GM13977 (cell line): ENCODE measurements at regions not wholly inside any gene's neighbourhood (a gene's known extent, or its start where the extent isn't known, plus 50 kb on each side); places are given as distances from the start of the nearest gene placed in this dataset.
"Not testable (repeated sequence)": the region's sequence is repeated elsewhere in the genome, so short reads cannot be mapped to it uniquely, and the experiment has no call there.

Source experiments
- DNase-seq: peaks from one replicate; pipeline ENCODE4 v3.0.0; 2012; ENCODE audit warnings: low spot score
- in situ Hi-C: fragments of 300-500 bp; cut with MboI; formaldehyde crosslinking; loops from one replicate; pipeline ENCODE4 v1.12.0; 2022; ENCODE audit warnings: low sequenced_read_pairs, low pct_unique_long_range_greater_than_20kb, mixed read lengths, inconsistent platforms; ENCODE audit not compliant: unreplicated experiment
- TF ChIP-seq, protein P1 (sequence below): IDR thresholded peaks from 2 replicates; pipeline ENCODE4 v1.5.1; 2012; ENCODE audit warnings: mild to moderate bottlenecking, control low read depth; ENCODE audit not compliant: insufficient read depth; ENCODE audit errors: extremely low read depth, missing control alignments

DNA sequence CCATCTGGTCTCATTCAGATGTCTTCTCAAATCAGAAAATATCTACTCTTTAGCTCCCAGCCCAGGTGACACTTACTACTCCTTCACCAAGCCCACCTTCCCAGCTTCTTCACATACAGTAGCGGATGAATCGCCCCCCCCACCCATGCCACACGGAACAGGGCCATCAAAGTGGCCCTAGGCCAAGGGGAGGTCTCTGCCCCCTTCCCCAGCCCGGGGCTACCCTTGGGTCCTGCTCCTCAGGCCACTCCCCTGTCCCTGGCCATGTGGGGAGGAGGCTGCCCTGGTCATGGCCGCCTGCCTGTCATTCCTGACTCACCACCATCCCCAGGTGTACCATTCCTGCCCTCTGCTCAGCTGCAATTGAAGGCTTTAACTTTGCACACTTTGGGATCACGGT is 142.8 kb downstream of the NECTIN1 start:
- TF ChIP-seq, protein P1, sequence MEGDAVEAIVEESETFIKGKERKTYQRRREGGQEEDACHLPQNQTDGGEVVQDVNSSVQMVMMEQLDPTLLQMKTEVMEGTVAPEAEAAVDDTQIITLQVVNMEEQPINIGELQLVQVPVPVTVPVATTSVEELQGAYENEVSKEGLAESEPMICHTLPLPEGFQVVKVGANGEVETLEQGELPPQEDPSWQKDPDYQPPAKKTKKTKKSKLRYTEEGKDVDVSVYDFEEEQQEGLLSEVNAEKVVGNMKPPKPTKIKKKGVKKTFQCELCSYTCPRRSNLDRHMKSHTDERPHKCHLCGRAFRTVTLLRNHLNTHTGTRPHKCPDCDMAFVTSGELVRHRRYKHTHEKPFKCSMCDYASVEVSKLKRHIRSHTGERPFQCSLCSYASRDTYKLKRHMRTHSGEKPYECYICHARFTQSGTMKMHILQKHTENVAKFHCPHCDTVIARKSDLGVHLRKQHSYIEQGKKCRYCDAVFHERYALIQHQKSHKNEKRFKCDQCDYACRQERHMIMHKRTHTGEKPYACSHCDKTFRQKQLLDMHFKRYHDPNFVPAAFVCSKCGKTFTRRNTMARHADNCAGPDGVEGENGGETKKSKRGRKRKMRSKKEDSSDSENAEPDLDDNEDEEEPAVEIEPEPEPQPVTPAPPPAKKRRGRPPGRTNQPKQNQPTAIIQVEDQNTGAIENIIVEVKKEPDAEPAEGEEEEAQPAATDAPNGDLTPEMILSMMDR, result no peak
- DNase-seq, result no peak
- in situ Hi-C loops, result no loop called here

DNA sequence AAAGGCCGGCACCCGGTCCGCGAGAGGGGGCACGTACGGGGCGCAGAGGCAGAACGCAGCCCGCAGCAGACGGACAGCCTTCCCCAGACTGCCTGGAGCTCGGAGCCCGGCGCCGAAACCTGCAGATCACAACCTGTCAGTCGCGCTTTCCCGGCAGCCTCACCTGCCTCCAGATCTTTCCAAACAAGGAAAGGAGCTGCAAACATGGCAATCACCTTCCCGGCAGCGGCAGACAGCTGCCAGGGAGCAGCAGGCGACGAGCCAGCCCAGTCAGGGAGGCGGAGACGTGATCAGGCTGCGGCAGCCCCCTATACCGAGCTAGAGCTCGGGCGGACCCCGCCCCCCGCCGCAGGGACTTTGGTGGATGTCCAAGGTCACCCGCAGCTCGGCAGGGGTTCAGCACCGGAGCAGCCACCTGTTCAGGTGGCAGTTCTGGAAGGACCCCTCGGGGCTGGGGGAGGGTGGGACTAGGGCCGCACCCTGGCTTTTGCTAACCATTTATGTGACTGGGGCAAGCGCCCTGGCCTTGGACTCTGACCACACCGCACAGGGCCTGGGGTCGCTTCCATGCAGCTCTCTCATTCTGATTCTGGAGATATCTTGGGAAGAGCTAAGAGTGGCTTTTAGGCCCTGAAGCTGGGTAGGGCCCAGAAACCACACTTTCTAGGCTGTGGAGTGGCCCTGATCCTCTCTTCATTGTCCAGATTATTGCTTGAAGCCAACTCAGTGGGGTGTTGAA is 143.8 kb downstream of the NECTIN1 start:
- TF ChIP-seq, protein P1, result no peak
- in situ Hi-C loops, result no loop called here
- DNase-seq, result no peak

DNA sequence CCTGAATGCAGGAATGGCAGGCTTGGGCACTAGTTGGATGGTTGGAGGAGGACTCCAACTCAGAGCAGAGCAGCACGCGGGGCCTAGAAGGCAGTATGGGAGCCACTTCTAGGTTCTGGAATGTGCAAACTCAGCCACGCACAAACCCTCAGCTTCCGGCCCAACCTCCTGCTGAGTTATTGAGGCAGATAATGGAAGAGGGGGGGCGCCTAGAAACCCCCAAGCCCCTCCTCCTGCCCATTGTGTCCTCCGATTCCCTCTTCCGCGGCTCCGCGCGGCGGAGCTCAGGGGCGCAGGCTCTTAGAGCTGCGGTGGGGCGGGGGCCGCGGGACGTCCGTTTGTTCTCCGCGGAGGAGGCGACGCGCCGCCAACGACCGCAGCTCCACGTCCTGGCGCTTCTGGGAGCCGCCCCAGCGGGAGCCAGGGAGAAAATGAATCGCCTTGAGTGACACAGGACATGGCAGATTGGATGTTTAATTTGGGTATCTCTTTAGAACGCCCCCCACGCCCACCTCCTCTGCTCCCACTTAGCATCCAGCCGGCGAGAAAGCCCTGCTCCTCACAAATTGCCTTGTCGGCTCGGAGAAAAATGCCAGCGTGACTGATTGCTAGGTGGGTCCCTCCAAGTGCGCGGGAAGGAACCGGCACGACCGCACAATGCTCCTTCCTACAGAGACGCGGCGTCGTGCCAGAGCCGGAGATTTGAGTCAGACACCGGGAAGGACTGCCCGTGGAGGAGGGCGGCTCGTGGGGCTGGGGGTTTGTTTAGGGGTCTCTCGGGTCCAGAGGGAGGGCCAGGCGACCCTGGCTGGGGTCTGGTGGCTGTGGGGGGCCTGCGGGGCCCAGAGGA is 144.6 kb downstream of the NECTIN1 start:
- TF ChIP-seq, protein P1, result no peak
- DNase-seq, result no peak
- in situ Hi-C loops, result no loop called here

DNA sequence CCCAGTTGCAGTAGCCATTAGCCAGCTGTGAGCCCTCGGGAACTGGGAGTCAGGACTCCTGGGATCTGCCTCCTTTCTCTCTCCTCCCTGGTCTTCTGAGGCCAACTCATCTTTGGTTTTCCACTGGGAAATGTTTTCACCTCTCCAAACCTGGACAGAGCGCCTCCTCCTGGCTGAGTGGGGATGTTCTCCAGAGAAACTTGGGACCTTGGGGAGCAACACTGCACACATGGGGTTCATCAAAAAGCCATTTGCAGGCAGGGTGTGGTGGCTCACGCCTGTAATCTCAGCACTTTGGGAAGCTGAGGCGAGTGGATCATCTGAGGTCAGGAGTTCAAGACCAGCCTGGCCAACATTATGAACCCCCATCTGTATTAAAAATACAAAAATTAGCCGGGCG is 145.4 kb downstream of the NECTIN1 start:
- in situ Hi-C loops, result no loop called here
- no peak for DNase-seq
- TF ChIP-seq, protein P1, result peak; percentile 21

DNA sequence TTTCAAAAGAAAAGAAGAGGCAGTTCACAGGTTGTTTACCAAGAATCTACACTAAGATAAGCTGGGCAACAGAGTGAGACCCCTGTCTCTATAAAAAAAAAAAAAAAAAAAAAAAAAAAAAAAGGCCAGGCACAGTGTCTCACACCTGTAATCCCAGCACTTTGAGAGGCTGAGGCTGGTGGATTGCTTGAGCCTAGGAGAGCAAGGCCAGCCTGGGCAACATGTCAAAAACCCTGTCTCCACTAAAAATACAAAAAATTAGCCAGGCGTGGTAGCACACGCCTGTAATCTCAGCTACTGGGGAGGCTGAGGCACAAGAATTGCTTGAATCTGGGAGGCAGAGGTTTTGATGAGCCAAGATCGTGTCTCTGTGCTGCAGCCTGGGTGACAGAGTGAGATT is 147.6 kb downstream of the NECTIN1 start:
- DNase-seq, in situ Hi-C loops: not testable (repeated sequence)

DNA sequence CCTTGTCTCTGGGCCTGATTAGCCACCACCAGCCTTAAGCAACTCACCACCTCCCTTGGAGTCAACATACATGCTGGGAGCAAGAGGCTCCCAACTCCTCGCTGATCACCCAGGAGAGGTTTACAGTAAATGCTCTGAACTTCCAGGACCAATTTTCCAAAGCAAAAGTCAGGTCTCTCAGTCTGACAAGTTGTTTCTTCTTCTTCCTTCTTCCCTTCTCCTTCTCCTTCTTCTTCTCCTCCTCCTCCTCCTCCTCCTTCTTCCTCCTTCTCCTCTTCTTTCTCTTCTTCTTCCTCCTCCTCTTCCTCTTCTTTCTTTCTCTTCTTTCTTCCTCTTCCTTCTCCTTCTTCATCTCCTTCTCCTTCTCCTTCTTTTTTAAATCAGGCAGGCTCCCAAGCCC is 148.2 kb downstream of the NECTIN1 start:
- TF ChIP-seq, protein P1, result no peak
- in situ Hi-C loops, result no loop called here

DNA sequence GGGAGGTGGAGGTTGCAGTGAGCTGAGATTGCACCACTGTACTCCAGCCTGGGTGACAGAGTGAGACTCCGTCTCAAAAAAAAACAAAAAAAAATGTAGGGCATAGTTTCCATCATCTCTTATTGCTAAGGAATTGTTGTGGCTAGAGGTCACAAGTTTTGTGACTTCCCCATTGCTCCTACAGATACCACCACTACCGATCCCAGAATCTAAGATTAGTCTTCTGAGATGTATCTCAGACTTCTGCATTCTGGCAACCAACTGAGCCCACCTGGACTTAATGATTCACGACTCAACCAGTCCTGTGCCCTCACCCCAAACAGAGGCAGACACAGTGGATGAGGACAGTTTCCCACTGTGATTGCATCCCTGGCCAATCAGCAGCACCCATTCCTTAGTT is 148.9 kb downstream of the NECTIN1 start:
- DNase-seq, result no peak
- in situ Hi-C loops, result no loop called here
- TF ChIP-seq, protein P1, result no peak

More for the DNA sequence above, 148.2 kb downstream of the NECTIN1 start:
- no peak for DNase-seq
